Retinal pigment epithelial cell (primary cell): ENCODE measurements at regions not wholly inside any gene's neighbourhood (a gene's known extent, or its start where the extent isn't known, plus 50 kb on each side); places are given as distances from the start of the nearest gene placed in this dataset.

ENCODE experiments used
- DNase-seq: peaks from one replicate; pipeline ENCODE4 v3.0.0-alpha.2; 2010; ENCODE audit warnings: low read depth
- H3K4me3 ChIP-seq: 2 replicates; pipeline ENCODE4 v1.5.1; 2011; ENCODE audit warnings: mild to moderate bottlenecking, low read length, control low read depth, moderate library complexity
- CTCF ChIP-seq: conservative IDR thresholded peaks from 2 replicates; pipeline ENCODE4 v1.5.1; 2011; ENCODE audit warnings: low read depth, low read length, control low read depth, inconsistent platforms

GRCh38 chr3:127097481-127097880 is 95.5 kb upstream of the PRR23E start:
- H3K4me3 ChIP-seq = no peak overlapping the region
- no peak for DNase-seq
- no peak for TF ChIP-seq CTCF

- no peak overlapping the region for H3K4me3 ChIP-seq
- TF ChIP-seq CTCF = no peak
- no peak for DNase-seq
Measured at GRCh38 chr3:127099982-127100381, 92.9 kb upstream of the PRR23E start.

GRCh38 chr3:127100459-127101410 is 92.2 kb upstream of the PRR23E start:
- H3K4me3 ChIP-seq = no peak overlapping the region
- DNase-seq = no peak
- no peak for TF ChIP-seq CTCF

- TF ChIP-seq CTCF = no peak
- DNase-seq = no peak
- no peak overlapping the region for H3K4me3 ChIP-seq
Measured at GRCh38 chr3:127101411-127102187, 91.3 kb upstream of the PRR23E start.

GRCh38 chr3:127102188-127102520 is 90.8 kb upstream of the PRR23E start:
- TF ChIP-seq CTCF = no peak
- no peak for DNase-seq
- H3K4me3 ChIP-seq = no peak overlapping the region

GRCh38 chr3:127102587-127102986 is 90.3 kb upstream of the PRR23E start:
- no peak for DNase-seq
- no peak for TF ChIP-seq CTCF
- no peak overlapping the region for H3K4me3 ChIP-seq
